Neuronal stem cell (in vitro differentiated cells): ENCODE measurements at regions not wholly inside any gene's neighbourhood (a gene's known extent, or its start where the extent isn't known, plus 50 kb on each side); places are given as distances from the start of the nearest gene placed in this dataset.

Experiments
- DNase-seq: peaks from one replicate; pipeline ENCODE4 v3.0.0-alpha.2; 2013; ENCODE audit warnings: low spot score
- H2AFZ ChIP-seq: one replicate; pipeline ENCODE4 v1.6.1; 2013; ENCODE audit warnings: mild to moderate bottlenecking, low read length, inconsistent platforms
- H2AK5ac ChIP-seq: 2 replicates; pipeline ENCODE4 v1.6.1; 2013; ENCODE audit warnings: low read depth, mild to moderate bottlenecking, inconsistent platforms, low read length, moderate library complexity, mixed read lengths
- H2BK120ac ChIP-seq: 2 replicates; pipeline ENCODE4 v1.6.1; 2013; ENCODE audit warnings: low read depth, mild to moderate bottlenecking, inconsistent platforms, low read length, moderate library complexity, mixed read lengths
- H2BK12ac ChIP-seq: one replicate; pipeline ENCODE4 v1.6.1; 2013; ENCODE audit warnings: low read length, inconsistent platforms
- H2BK15ac ChIP-seq: 2 replicates; pipeline ENCODE4 v1.6.1; 2013; ENCODE audit warnings: mild to moderate bottlenecking, low read length, inconsistent platforms, mixed read lengths
- H2BK5ac ChIP-seq: one replicate; pipeline ENCODE4 v1.6.1; 2013; ENCODE audit warnings: inconsistent platforms, mild to moderate bottlenecking, low read length, moderate library complexity
- H3K14ac ChIP-seq: one replicate; pipeline ENCODE4 v1.6.1; 2013; ENCODE audit warnings: low read length, inconsistent platforms
- H3K18ac ChIP-seq: 2 replicates; pipeline ENCODE4 v1.6.1; 2013; ENCODE audit warnings: low read length, inconsistent platforms
- H3K23ac ChIP-seq: 2 replicates; pipeline ENCODE4 v1.6.1; 2013; ENCODE audit warnings: low read depth, mild to moderate bottlenecking, mixed read lengths, low read length, inconsistent platforms; ENCODE audit not compliant: poor library complexity
- H3K27ac ChIP-seq: replicated peaks from 3 replicates; pipeline ENCODE4 v1.5.1; 2013; ENCODE audit warnings: low read length, inconsistent platforms
- H3K27me3 ChIP-seq, 3 experiments: 2 replicates each; pipeline ENCODE4 v1.6.1; 2013; ENCODE audit warnings: low read length in 3 of 3, mild to moderate bottlenecking in 2 of 3, inconsistent platforms in 1 of 3, low read depth in 1 of 3, mixed read lengths in 1 of 3, moderate library complexity in 1 of 3; ENCODE audit not compliant: control insufficient read depth in 3 of 3, insufficient read depth in 3 of 3
- H3K36me3 ChIP-seq, 2 donors: replicated peaks in 1 of 2; 2 replicates each; pipeline ENCODE4 v1.6.1; 2013; ENCODE audit warnings: low read length in 2 of 2; ENCODE audit not compliant: control insufficient read depth in 2 of 2, insufficient read depth in 2 of 2
- H3K4ac ChIP-seq: 2 replicates; pipeline ENCODE4 v1.6.1; 2013; ENCODE audit warnings: inconsistent platforms, mild to moderate bottlenecking, low read length, moderate library complexity
- H3K4me1 ChIP-seq, 2 donors: 1 replicate in 1 of 2; 2 replicates in 1 of 2; pipeline ENCODE4 v1.6.1; 2013; ENCODE audit warnings: low read length in 2 of 2, low read depth in 1 of 2; ENCODE audit not compliant: control insufficient read depth in 2 of 2, insufficient read depth in 1 of 2
- H3K4me2 ChIP-seq: one replicate; pipeline ENCODE4 v1.6.1; 2013; ENCODE audit warnings: mild to moderate bottlenecking, low read length, inconsistent platforms; ENCODE audit not compliant: insufficient read depth, poor library complexity, severe bottlenecking
- H3K4me3 ChIP-seq, 2 donors: 2 replicates each; pipeline ENCODE4 v1.5.1; 2013; ENCODE audit warnings: low read length in 2 of 2, mild to moderate bottlenecking in 2 of 2, inconsistent platforms in 1 of 2, moderate library complexity in 1 of 2
- H3K79me1 ChIP-seq: one replicate; pipeline ENCODE4 v1.6.1; 2013; ENCODE audit warnings: low read depth, mild to moderate bottlenecking, inconsistent platforms, low read length, moderate library complexity
- H3K9ac ChIP-seq: one replicate; pipeline ENCODE4 v1.6.1; 2013; ENCODE audit warnings: mild to moderate bottlenecking, low read depth, low read length, inconsistent platforms; ENCODE audit not compliant: poor library complexity
- H3K9me3 ChIP-seq, 2 donors: replicated peaks in 1 of 2; 2 replicates each; pipeline versions ENCODE3 to v1.6.1; 2013; ENCODE audit warnings: low read length in 2 of 2, mild to moderate bottlenecking in 2 of 2, inconsistent platforms in 1 of 2, low read depth in 1 of 2, mixed read lengths in 1 of 2, moderate library complexity in 1 of 2; ENCODE audit not compliant: control insufficient read depth in 2 of 2, insufficient read depth in 1 of 2
- H4K8ac ChIP-seq: one replicate; pipeline ENCODE4 v1.6.1; 2013; ENCODE audit warnings: low read depth, mild to moderate bottlenecking, inconsistent platforms, low read length, moderate library complexity
- H4K91ac ChIP-seq: one replicate; pipeline ENCODE4 v1.6.1; 2013; ENCODE audit warnings: low read length, low read depth, mild to moderate bottlenecking, inconsistent platforms; ENCODE audit not compliant: poor library complexity
- WGBS, 2 donors: extraction: QIAGEN DNeasy Blood & Tissue Kit; methylation state at CpG; one replicate each; pipeline ENCODE4 v1.1.7; 2013; ENCODE audit warnings: missing lambda C conversion rate in 2 of 2, mixed read lengths in 1 of 2; ENCODE audit not compliant: insufficient read length in 2 of 2, insufficient replicate concordance in 1 of 2; ENCODE audit errors: extremely low coverage in 2 of 2; 5-methylcytosine and 5-hydroxymethylcytosine counted together

DNA sequence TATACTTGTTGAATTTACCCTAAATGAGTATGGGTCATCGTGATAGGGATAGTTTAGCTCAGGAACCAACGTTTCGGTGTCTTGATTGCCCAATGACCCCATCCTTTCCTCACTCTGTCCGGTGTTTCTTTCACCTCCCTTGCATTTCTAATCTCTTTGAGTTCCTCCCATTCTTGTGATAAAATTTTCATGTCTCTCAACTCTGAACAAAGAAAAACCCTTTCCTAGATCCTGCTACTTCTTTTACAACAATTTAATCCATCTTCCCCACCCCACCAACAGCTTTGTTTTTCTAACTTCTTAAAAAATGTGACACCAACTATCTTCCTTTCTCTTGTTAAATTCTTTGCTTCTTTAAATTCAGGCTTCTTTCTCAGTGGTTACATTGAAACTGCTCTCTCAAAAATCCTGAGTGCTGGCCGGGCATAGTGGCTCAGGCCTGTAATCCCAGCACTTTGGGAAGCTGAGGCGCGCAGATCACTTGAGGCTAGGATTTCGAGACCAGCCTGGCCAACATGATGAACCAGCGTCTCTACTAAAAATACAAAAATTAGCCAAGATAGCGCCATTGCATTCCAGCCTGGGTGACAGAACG lies 130.3 kb upstream of the MINDY3 start:
- no CpG with 5 or more reads among the region's 11 CpGs for WGBS, 2 donors
- H3K27me3 ChIP-seq, result no peaks in the 10 kb centered on the region
- no peaks in the 10 kb centered on the region for H3K79me1 ChIP-seq
- no peak overlapping the region for H3K18ac ChIP-seq
- H3K9ac ChIP-seq, result no peak overlapping the region
- H3K4me2 ChIP-seq, result no peak overlapping the region
- no peak overlapping the region for H3K4ac ChIP-seq
- H3K23ac ChIP-seq, result no peak overlapping the region
- H2BK12ac ChIP-seq, result no peak overlapping the region
- H3K27ac ChIP-seq, result no peak overlapping the region
- H2BK5ac ChIP-seq, result no peak overlapping the region
- DNase-seq, result no peak
- H4K91ac ChIP-seq, result no peak overlapping the region
- H3K4me3 ChIP-seq, result no peak overlapping the region
- H3K36me3 ChIP-seq, result no peaks in the 10 kb centered on the region
- no peak overlapping the region for H2BK120ac ChIP-seq
- H3K9me3 ChIP-seq, result no peaks in the 10 kb centered on the region
- H4K8ac ChIP-seq, result no peak overlapping the region
- H3K14ac ChIP-seq, result no peak overlapping the region
- no peak overlapping the region for H2BK15ac ChIP-seq
- H2AFZ ChIP-seq, result no peak overlapping the region
- H3K4me1 ChIP-seq, result no peaks in the 10 kb centered on the region
- no peak overlapping the region for H2AK5ac ChIP-seq

DNA sequence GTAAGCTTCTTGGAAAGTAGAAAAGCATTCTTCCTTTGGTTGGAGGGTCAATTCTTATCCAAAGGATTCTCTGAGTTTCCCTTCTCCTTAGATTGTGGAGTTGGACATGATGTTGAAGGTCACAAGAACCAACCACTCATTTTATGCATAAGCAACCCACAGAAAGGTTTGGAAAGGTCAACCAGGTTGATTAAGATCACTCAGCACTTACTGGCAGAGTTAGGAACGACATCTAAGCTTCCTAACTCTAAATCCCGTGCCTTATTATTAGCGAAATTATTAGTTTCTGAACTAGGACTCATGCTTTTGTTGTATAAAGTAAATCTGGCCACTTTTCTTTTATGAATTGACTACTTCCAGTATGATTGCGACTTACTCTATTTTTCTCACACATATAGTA lies 137.0 kb upstream of the MINDY3 start:
- H3K4ac ChIP-seq, result no peak overlapping the region
- no peaks in the 10 kb centered on the region for H3K4me1 ChIP-seq
- no peak overlapping the region for H3K27ac ChIP-seq
- no peak overlapping the region for H2AK5ac ChIP-seq
- H3K9me3 ChIP-seq, result no peaks in the 10 kb centered on the region
- H2BK120ac ChIP-seq, result no peak overlapping the region
- H2BK15ac ChIP-seq, result no peak overlapping the region
- H3K79me1 ChIP-seq, result no peaks in the 10 kb centered on the region
- no peaks in the 10 kb centered on the region for H3K27me3 ChIP-seq
- H3K36me3 ChIP-seq, result no peaks in the 10 kb centered on the region
- no peak overlapping the region for H4K8ac ChIP-seq
- DNase-seq, result no peak
- H3K18ac ChIP-seq, result no peak overlapping the region
- H3K4me3 ChIP-seq, result no peak overlapping the region
- no peak overlapping the region for H2BK12ac ChIP-seq
- H2BK5ac ChIP-seq, result no peak overlapping the region
- no peak overlapping the region for H4K91ac ChIP-seq
- no peak overlapping the region for H3K23ac ChIP-seq
- H3K4me2 ChIP-seq, result no peak overlapping the region
- H3K14ac ChIP-seq, result no peak overlapping the region
- H2AFZ ChIP-seq, result no peak overlapping the region
- no CpG with 5 or more reads among the region's 4 CpGs for WGBS, 2 donors
- no peak overlapping the region for H3K9ac ChIP-seq

- Histone ChIP-seq H2BK15ac (no peak overlapping the region), H3K27ac (no peak overlapping the region), H3K23ac (no peak overlapping the region), H3K9ac (no peak overlapping the region), H3K9me3 (no peaks in the 10 kb centered on the region), H3K4me2 (no peak overlapping the region), H3K36me3 (no peaks in the 10 kb centered on the region), H2BK12ac (no peak overlapping the region), H3K4me1 (no peaks in the 10 kb centered on the region), H3K4me3 (no peak overlapping the region), H3K4ac (no peak overlapping the region), H3K27me3 (no peaks in the 10 kb centered on the region), H2AFZ (no peak overlapping the region), H2AK5ac (no peak overlapping the region), H2BK5ac (no peak overlapping the region), H3K18ac (no peak overlapping the region), H3K14ac (no peak overlapping the region), H4K91ac (no peak overlapping the region), H4K8ac (no peak overlapping the region), H2BK120ac (no peak overlapping the region), H3K79me1 (no peaks in the 10 kb centered on the region)
- no peak for DNase-seq
- WGBS, 2 donors, result no CpG with 5 or more reads among the region's 1 CpG
Observed at GRCh38 chr10:16001581-16001980, 141.3 kb upstream of the MINDY3 start.

DNA sequence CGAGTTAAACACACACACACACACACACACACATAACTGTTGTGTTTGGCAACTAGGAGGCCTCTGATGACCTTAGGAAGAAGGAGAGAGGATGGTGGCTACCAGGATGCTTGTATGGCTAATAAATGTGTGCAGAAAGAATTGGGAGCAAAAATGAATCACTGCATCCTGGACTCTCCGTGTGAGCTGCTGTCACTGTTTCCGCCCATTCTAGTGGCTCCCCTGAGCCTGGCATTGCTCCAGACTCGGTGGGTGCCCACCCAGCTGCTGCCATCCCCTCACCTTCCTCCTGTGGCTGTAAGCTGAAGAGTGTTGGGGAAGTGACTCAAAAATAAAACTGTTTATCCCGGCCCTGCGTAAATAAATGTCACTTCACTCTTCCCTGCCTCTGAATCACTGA lies 149.5 kb upstream of the MINDY3 start:
- H3K27me3 ChIP-seq, result no peaks in the 10 kb centered on the region
- no peak overlapping the region for H2BK12ac ChIP-seq
- H3K79me1 ChIP-seq, result no peaks in the 10 kb centered on the region
- no peak overlapping the region for H2AFZ ChIP-seq
- H4K91ac ChIP-seq, result no peak overlapping the region
- no peaks in the 10 kb centered on the region for H3K9me3 ChIP-seq
- no peaks in the 10 kb centered on the region for H3K36me3 ChIP-seq
- no peak overlapping the region for H4K8ac ChIP-seq
- H3K4me3 ChIP-seq, result no peak overlapping the region
- peaks cover 0 to 3% of the 10 kb centered on the region in 2 donors for H3K4me1 ChIP-seq
- no peak overlapping the region for H2AK5ac ChIP-seq
- H3K18ac ChIP-seq, result no peak overlapping the region
- no peak overlapping the region for H3K4ac ChIP-seq
- H3K4me2 ChIP-seq, result no peak overlapping the region
- no peak overlapping the region for H3K14ac ChIP-seq
- no peak overlapping the region for H2BK15ac ChIP-seq
- no peak overlapping the region for H3K9ac ChIP-seq
- H2BK5ac ChIP-seq, result no peak overlapping the region
- no peak for DNase-seq
- H3K27ac ChIP-seq, result no peak overlapping the region
- no peak overlapping the region for H2BK120ac ChIP-seq
- WGBS, 2 donors, result no CpG with 5 or more reads among the region's 6 CpGs
- H3K23ac ChIP-seq, result no peak overlapping the region
